ENCODE measurements at regions not wholly inside any gene's neighbourhood (a gene's known extent, or its start where the extent isn't known, plus 50 kb on each side); places are given as distances from the start of the nearest gene placed in this dataset.

DNA sequence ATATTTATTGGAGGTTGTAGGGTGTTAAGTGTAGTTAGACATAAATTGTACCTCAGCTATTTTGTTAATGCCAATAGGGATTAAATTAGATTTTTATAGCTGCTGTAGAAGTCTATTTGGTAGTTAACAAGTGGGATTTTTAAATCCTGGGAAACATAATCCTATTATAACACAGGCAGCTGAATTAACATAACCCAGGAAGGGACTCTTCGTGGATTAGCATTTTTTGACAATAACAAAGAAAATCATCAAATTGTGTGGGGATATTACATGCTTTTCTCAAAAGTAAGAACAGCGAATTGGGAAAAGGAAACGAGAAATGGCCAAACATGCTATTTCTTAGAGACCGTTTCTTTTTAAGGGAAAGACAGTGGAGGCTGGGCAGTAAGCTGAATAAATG is 172.8 kb downstream of the ZIC5 start:
- Histone ChIP-seq H3K4me2 (ENCODE audit: low read length) (no peak overlapping the region), H3K4me1 (ENCODE audit: control insufficient read depth, insufficient read depth, low read length) (no peaks in the 10 kb centered on the region), H3K27me3 (ENCODE audit: control insufficient read depth, insufficient read depth, low read length) (no peaks in the 10 kb centered on the region), H3K36me3 (ENCODE audit: insufficient read depth, low read length) (no peaks in the 10 kb centered on the region), H3K9ac (ENCODE audit: low read depth, low read length) (no peak overlapping the region), H3K4me3 (ENCODE audit: low read length) (no peak overlapping the region), H3K9me3 (replicated peaks; ENCODE audit: low read length) (no peaks in the 10 kb centered on the region)

GRCh38 chr13:99797691-99798090 is 173.9 kb downstream of the ZIC5 start:
- no peak overlapping the region for H3K4me3 ChIP-seq (ENCODE audit: low read length)
- H3K9ac ChIP-seq (ENCODE audit: low read depth, low read length), result no peak overlapping the region
- H3K9me3 ChIP-seq (replicated peaks; ENCODE audit: low read length), result no peaks in the 10 kb centered on the region
- no peaks in the 10 kb centered on the region for H3K36me3 ChIP-seq (ENCODE audit: insufficient read depth, low read length)
- no peaks in the 10 kb centered on the region for H3K4me1 ChIP-seq (ENCODE audit: control insufficient read depth, insufficient read depth, low read length)
- no peaks in the 10 kb centered on the region for H3K27me3 ChIP-seq (ENCODE audit: control insufficient read depth, insufficient read depth, low read length)
- H3K4me2 ChIP-seq (ENCODE audit: low read length), result no peak overlapping the region

DNA sequence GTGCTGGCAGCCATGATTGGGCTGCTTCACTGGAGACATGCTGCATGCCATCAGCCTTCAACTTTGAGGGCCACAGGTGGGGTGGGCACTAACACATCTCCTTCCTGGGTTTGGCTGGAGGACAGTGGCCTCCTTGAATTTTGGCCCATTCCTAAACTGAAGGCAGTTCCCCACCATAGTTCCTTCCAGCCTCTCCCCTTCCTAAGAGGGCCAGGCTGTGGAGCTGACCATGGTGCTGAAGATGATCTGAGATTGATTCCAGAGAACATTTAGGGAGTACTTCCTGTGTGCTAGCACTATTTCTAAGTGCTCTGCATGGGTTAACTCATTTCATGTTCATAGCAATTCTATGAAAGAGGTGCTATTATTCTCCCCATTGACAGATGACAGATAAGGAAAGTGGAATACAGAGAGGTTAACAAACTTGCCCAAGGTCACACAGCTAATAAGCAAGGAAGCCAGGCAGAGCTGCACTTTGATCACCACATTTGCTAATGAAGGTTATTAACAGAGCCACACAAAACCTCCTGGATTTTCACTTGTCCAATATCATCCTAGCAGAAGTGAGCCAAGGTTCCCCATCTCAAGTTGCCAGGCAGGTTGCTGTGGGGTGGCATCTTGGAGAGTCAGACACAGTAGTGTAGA is 175.3 kb downstream of the ZIC5 start:
- H3K4me1 ChIP-seq (ENCODE audit: control insufficient read depth, insufficient read depth, low read length), result no peaks in the 10 kb centered on the region
- no peaks in the 10 kb centered on the region for H3K9me3 ChIP-seq (replicated peaks; ENCODE audit: low read length)
- no peaks in the 10 kb centered on the region for H3K36me3 ChIP-seq (ENCODE audit: insufficient read depth, low read length)
- H3K4me2 ChIP-seq (ENCODE audit: low read length), result no peak overlapping the region
- H3K9ac ChIP-seq (ENCODE audit: low read depth, low read length), result no peak overlapping the region
- no peak overlapping the region for H3K4me3 ChIP-seq (ENCODE audit: low read length)
- no peaks in the 10 kb centered on the region for H3K27me3 ChIP-seq (ENCODE audit: control insufficient read depth, insufficient read depth, low read length)

- Histone ChIP-seq H3K27me3 (ENCODE audit: control insufficient read depth, insufficient read depth, low read length) (no peaks in the 10 kb centered on the region), H3K4me2 (ENCODE audit: low read length) (no peak overlapping the region), H3K9ac (ENCODE audit: low read depth, low read length) (no peak overlapping the region), H3K4me1 (ENCODE audit: control insufficient read depth, insufficient read depth, low read length) (no peaks in the 10 kb centered on the region), H3K4me3 (ENCODE audit: low read length) (no peak overlapping the region), H3K36me3 (ENCODE audit: insufficient read depth, low read length) (no peaks in the 10 kb centered on the region), H3K9me3 (replicated peaks; ENCODE audit: low read length) (no peaks in the 10 kb centered on the region)
Measured at GRCh38 chr13:99792079-99792921, 179.3 kb downstream of the ZIC5 start.

DNA sequence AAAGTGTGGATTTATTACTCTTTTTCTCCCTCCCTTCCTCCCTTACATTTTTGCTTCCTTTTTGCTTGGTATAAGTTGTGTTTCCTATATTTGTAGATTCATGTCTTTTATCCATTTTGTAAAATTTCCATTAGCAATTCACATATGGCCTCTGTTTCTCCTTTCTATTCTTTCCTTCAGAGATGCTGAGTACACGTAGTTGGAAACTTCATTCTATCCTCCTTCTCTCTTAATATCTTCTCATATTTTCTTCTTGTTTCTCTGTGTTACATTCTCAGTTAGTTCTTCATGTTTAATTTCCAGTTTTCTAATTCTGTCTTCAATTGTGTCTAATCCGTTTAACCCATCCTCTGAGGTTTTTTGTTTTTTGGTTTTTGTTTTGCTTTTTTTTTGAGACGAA is 188.9 kb downstream of the ZIC5 start:
- H3K4me2 ChIP-seq (ENCODE audit: low read length), result no peak overlapping the region
- H3K9me3 ChIP-seq (replicated peaks; ENCODE audit: low read length), result no peaks in the 10 kb centered on the region
- no peaks in the 10 kb centered on the region for H3K27me3 ChIP-seq (ENCODE audit: control insufficient read depth, insufficient read depth, low read length)
- no peak overlapping the region for H3K4me3 ChIP-seq (ENCODE audit: low read length)
- no peak overlapping the region for H3K9ac ChIP-seq (ENCODE audit: low read depth, low read length)
- no peaks in the 10 kb centered on the region for H3K36me3 ChIP-seq (ENCODE audit: insufficient read depth, low read length)
- no peaks in the 10 kb centered on the region for H3K4me1 ChIP-seq (ENCODE audit: control insufficient read depth, insufficient read depth, low read length)

GRCh38 chr13:99778500-99778899 is 193.1 kb downstream of the ZIC5 start:
- H3K9ac ChIP-seq (ENCODE audit: low read depth, low read length), result no peak overlapping the region
- H3K4me2 ChIP-seq (ENCODE audit: low read length), result no peak overlapping the region
- no peaks in the 10 kb centered on the region for H3K9me3 ChIP-seq (replicated peaks; ENCODE audit: low read length)
- H3K36me3 ChIP-seq (ENCODE audit: insufficient read depth, low read length), result no peaks in the 10 kb centered on the region
- H3K4me3 ChIP-seq (ENCODE audit: low read length), result no peak overlapping the region
- H3K27me3 ChIP-seq (ENCODE audit: control insufficient read depth, insufficient read depth, low read length), result no peaks in the 10 kb centered on the region
- H3K4me1 ChIP-seq (ENCODE audit: control insufficient read depth, insufficient read depth, low read length), result no peaks in the 10 kb centered on the region

DNA sequence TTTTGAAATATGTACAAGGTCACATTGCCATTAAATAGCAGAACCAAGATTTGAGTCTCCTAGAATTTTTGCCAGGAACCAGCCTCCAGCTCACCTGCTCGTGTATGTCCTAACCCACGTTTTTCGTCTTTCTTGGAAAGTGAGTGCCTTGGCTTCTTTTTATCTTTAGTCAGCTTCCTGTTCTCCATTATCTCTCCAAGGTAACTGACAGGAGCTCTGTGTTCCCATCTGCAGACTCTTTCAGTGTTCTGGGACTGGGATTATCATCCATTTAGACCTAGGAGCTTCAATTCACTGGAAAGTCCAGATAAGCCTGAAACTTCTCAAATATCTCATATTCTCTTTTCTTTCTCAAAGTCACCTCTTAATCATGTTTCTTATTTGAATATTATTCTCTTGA is 193.7 kb downstream of the ZIC5 start:
- H3K27me3 ChIP-seq (ENCODE audit: control insufficient read depth, insufficient read depth, low read length), result no peaks in the 10 kb centered on the region
- H3K36me3 ChIP-seq (ENCODE audit: insufficient read depth, low read length), result no peaks in the 10 kb centered on the region
- H3K9me3 ChIP-seq (replicated peaks; ENCODE audit: low read length), result no peaks in the 10 kb centered on the region
- no peak overlapping the region for H3K4me2 ChIP-seq (ENCODE audit: low read length)
- no peak overlapping the region for H3K9ac ChIP-seq (ENCODE audit: low read depth, low read length)
- H3K4me3 ChIP-seq (ENCODE audit: low read length), result no peak overlapping the region
- H3K4me1 ChIP-seq (ENCODE audit: control insufficient read depth, insufficient read depth, low read length), result no peaks in the 10 kb centered on the region

DNA sequence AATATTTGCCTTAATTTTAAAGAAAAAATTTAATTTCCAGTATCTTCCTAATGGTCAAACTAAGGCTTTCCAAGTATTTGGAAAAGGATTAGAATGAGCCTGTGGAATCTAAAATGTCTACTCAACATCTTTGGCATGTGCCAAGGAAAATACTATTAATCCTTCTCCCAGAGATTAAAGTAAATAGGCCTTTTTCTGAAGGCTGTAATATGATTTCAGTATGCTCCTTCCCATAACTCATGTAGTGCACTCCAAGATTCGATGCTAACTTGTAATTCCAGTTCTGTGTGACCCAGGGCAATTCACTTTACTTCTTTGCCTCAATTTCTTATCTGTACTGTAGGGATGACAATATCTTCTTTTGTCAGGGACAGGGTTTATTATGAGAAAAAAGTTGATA is 196.9 kb downstream of the ZIC5 start:
- H3K4me1 ChIP-seq (ENCODE audit: control insufficient read depth, insufficient read depth, low read length), result no peaks in the 10 kb centered on the region
- no peaks in the 10 kb centered on the region for H3K9me3 ChIP-seq (replicated peaks; ENCODE audit: low read length)
- H3K4me2 ChIP-seq (ENCODE audit: low read length), result no peak overlapping the region
- no peaks in the 10 kb centered on the region for H3K36me3 ChIP-seq (ENCODE audit: insufficient read depth, low read length)
- H3K27me3 ChIP-seq (ENCODE audit: control insufficient read depth, insufficient read depth, low read length), result no peaks in the 10 kb centered on the region
- no peak overlapping the region for H3K4me3 ChIP-seq (ENCODE audit: low read length)
- H3K9ac ChIP-seq (ENCODE audit: low read depth, low read length), result no peak overlapping the region

GRCh38 chr13:99768986-99769385 is 202.6 kb downstream of the ZIC5 start:
- H3K9me3 ChIP-seq (replicated peaks; ENCODE audit: low read length), result no peaks in the 10 kb centered on the region
- no peak overlapping the region for H3K9ac ChIP-seq (ENCODE audit: low read depth, low read length)
- no peak overlapping the region for H3K4me3 ChIP-seq (ENCODE audit: low read length)
- no peaks in the 10 kb centered on the region for H3K4me1 ChIP-seq (ENCODE audit: control insufficient read depth, insufficient read depth, low read length)
- H3K4me2 ChIP-seq (ENCODE audit: low read length), result no peak overlapping the region
- no peaks in the 10 kb centered on the region for H3K36me3 ChIP-seq (ENCODE audit: insufficient read depth, low read length)
- no peaks in the 10 kb centered on the region for H3K27me3 ChIP-seq (ENCODE audit: control insufficient read depth, insufficient read depth, low read length)

DNA sequence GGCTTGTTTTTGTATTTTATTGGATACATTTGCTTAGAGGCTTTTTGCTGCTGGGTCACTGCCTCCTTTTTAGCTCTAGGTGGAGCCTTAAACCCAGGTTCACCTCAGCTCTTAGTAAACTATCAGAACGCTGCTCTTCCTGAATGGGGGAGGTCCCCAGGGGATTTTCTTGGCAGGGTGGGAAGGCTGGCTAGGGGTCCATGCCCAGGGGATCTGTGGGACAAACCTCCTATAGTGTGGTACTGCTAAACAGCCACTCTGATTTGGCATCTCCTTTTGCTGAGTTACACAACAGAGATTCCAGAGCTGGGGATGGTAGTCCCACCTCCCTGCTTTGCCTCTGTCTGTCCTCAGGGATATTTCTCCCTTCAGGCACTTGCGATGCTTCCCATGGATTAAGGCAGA is 204.9 kb downstream of the ZIC5 start:
- Histone ChIP-seq H3K9me3 (replicated peaks; ENCODE audit: low read length) (no peaks in the 10 kb centered on the region), H3K9ac (ENCODE audit: low read depth, low read length) (no peak overlapping the region), H3K4me2 (ENCODE audit: low read length) (no peak overlapping the region), H3K4me1 (ENCODE audit: control insufficient read depth, insufficient read depth, low read length) (no peaks in the 10 kb centered on the region), H3K27me3 (ENCODE audit: control insufficient read depth, insufficient read depth, low read length) (no peaks in the 10 kb centered on the region), H3K36me3 (ENCODE audit: insufficient read depth, low read length) (no peaks in the 10 kb centered on the region), H3K4me3 (ENCODE audit: low read length) (no peak overlapping the region)

DNA sequence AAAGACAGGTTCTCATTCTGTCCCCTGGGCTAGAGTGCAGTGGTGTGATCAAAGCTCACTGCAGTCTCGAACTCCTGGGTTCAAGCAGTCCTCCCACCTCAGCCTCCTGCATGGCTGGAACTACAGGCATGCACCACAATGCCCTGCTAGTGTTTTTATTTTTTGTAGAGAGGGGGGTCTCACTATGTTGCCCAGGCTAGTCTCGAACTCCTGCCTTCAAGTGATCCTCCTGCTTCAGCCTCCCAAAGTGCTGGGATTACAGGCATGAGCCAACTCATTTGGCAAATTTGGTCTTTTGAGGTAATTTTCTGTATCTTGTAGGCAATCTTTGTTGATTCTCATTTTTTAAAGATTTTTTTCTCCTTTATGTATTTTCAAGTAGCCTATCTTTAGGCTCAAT is 205.7 kb downstream of the ZIC5 start:
- Histone ChIP-seq H3K4me3 (ENCODE audit: low read length) (no peak overlapping the region), H3K4me1 (ENCODE audit: control insufficient read depth, insufficient read depth, low read length) (no peaks in the 10 kb centered on the region), H3K27me3 (ENCODE audit: control insufficient read depth, insufficient read depth, low read length) (no peaks in the 10 kb centered on the region), H3K4me2 (ENCODE audit: low read length) (no peak overlapping the region), H3K36me3 (ENCODE audit: insufficient read depth, low read length) (no peaks in the 10 kb centered on the region), H3K9me3 (replicated peaks; ENCODE audit: low read length) (no peaks in the 10 kb centered on the region), H3K9ac (ENCODE audit: low read depth, low read length) (no peak overlapping the region)

DNA sequence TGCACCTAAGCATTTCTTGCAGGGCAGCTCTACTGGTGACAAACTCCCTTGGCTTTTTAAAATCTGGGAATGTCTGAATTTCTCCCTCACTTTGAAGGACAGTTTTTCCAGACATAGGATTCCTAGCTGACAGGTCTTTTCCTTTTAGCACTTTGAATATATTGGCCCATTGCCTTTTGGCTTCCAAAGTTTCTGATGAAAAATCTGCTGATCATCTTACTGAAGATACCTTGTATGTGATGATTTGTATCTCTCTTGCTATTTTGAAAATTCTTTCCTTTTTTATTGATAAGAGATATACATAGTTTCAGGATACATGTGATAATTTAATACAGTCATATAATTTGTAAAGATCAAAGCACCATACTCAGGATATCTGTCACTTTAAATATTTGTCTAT is 211.1 kb downstream of the ZIC5 start:
- H3K27me3 ChIP-seq (ENCODE audit: control insufficient read depth, insufficient read depth, low read length), result no peaks in the 10 kb centered on the region
- no peaks in the 10 kb centered on the region for H3K4me1 ChIP-seq (ENCODE audit: control insufficient read depth, insufficient read depth, low read length)
- H3K4me2 ChIP-seq (ENCODE audit: low read length), result no peak overlapping the region
- no peaks in the 10 kb centered on the region for H3K9me3 ChIP-seq (replicated peaks; ENCODE audit: low read length)
- H3K4me3 ChIP-seq (ENCODE audit: low read length), result no peak overlapping the region
- no peaks in the 10 kb centered on the region for H3K36me3 ChIP-seq (ENCODE audit: insufficient read depth, low read length)
- H3K9ac ChIP-seq (ENCODE audit: low read depth, low read length), result no peak overlapping the region

Measured in skeletal muscle satellite cell (primary cell).